B cell (primary cell): ENCODE measurements at regions not wholly inside any gene's neighbourhood (a gene's known extent, or its start where the extent isn't known, plus 50 kb on each side); places are given as distances from the start of the nearest gene placed in this dataset.

Experiments used
- ATAC-seq: fragments of 200-7000 bp; cut with Tn5 transposase; one replicate; pipeline ENCODE4 v1.10.0; 2021; ENCODE audit warnings: low read depth, mild to moderate bottlenecking, moderate number of reproducible peaks, moderate library complexity
- CTCF ChIA-PET: fragments of 350-600 bp; sonication (Branson Sonifier 250); formaldehyde crosslinking; loops from one replicate; lab custom pipeline; 2021; ENCODE audit warnings: antibody characterized with exemption, inconsistent platforms; lab: Charles Lee
- POLR2A ChIA-PET: fragments of 350-600 bp; sonication (Branson Sonifier 250); formaldehyde crosslinking; loops from one replicate; lab custom pipeline; 2021; ENCODE audit warnings: antibody characterized with exemption; lab: Charles Lee
- DNase-seq: peaks from one replicate; pipeline ENCODE4 v3.0.0; 2013
- H2AFZ ChIP-seq: 2 replicates; pipeline ENCODE4 v1.6.1; 2012; ENCODE audit warnings: mild to moderate bottlenecking, low read depth, low read length; ENCODE audit not compliant: insufficient read depth, poor library complexity, severe bottlenecking
- H3K27ac ChIP-seq, 2 donors: 1 replicate in 1 of 2; 2 replicates in 1 of 2; pipeline ENCODE4 v1.5.1; 2012 to 2013; ENCODE audit warnings: low read length in 2 of 2, mild to moderate bottlenecking in 2 of 2, moderate library complexity in 1 of 2
- H3K27me3 ChIP-seq, 4 experiments: fragments of 200-600 bp in 1 of 4; sonication (generic) in 1 of 4; replicated peaks in 1 of 4; 1 replicate in 2 of 4; 2 replicates in 2 of 4; pipeline versions ENCODE4 v1.6.1 to v1.7.0; 2013 to 2016; ENCODE audit warnings: low read length in 3 of 4, mild to moderate bottlenecking in 2 of 4, mixed read lengths in 1 of 4, moderate library complexity in 1 of 4; ENCODE audit not compliant: insufficient read depth in 4 of 4, control insufficient read depth in 3 of 4; ENCODE audit errors: control extremely low read depth in 1 of 4
- H3K36me3 ChIP-seq, 2 experiments: replicated peaks in 1 of 2; 1 replicate in 1 of 2; 2 replicates in 1 of 2; pipeline versions ENCODE4 v1.6.1 to v1.7.1; 2013; ENCODE audit warnings: low read length in 1 of 2; ENCODE audit not compliant: insufficient read depth in 2 of 2, control insufficient read depth in 1 of 2; ENCODE audit errors: control extremely low read depth in 1 of 2, extremely low read depth in 1 of 2
- H3K4me1 ChIP-seq, 2 donors: fragments of 200-600 bp in 1 of 2; sonication (generic) in 1 of 2; 1 replicate in 1 of 2; 2 replicates in 1 of 2; pipeline versions ENCODE4 v1.5.1 to v1.6.1; 2013 to 2017; ENCODE audit warnings: low read length in 2 of 2; ENCODE audit not compliant: control insufficient read depth in 2 of 2, insufficient read depth in 2 of 2
- H3K4me2 ChIP-seq: replicated peaks from 2 replicates; pipeline ENCODE3; 2012; ENCODE audit warnings: mild to moderate bottlenecking, low read depth, low read length; ENCODE audit not compliant: poor library complexity, severe bottlenecking
- H3K4me3 ChIP-seq, 5 experiments: fragments of 200-600 bp in 1 of 5; sonication (generic) in 1 of 5; 1 replicate in 3 of 5; 2 replicates in 2 of 5; pipeline versions ENCODE4 v1.5.1 to v1.7.0; 2011 to 2016; ENCODE audit warnings: low read length in 4 of 5, mild to moderate bottlenecking in 4 of 5, low read depth in 2 of 5, control low read depth in 1 of 5, moderate library complexity in 1 of 5; ENCODE audit not compliant: insufficient read depth in 1 of 5; ENCODE audit errors: control extremely low read depth in 1 of 5, extremely low read depth in 1 of 5
- H3K79me2 ChIP-seq: fragments of 200-600 bp; sonication (generic); one replicate; pipeline ENCODE4 v1.6.0; 2016; ENCODE audit warnings: low read length; ENCODE audit not compliant: control insufficient read depth, insufficient read depth
- H3K9ac ChIP-seq: fragments of 200-600 bp; sonication (generic); 2 replicates; pipeline ENCODE4 v1.6.1; 2017; ENCODE audit warnings: mild to moderate bottlenecking, low read length, moderate library complexity
- H3K9me3 ChIP-seq, 3 donors: one replicate each; pipeline versions ENCODE4 v1.6.1 to v1.7.1; 2013; ENCODE audit warnings: low read length in 2 of 3; ENCODE audit not compliant: control insufficient read depth in 2 of 3, insufficient read depth in 1 of 3; ENCODE audit errors: control extremely low read depth in 1 of 3
- H4K20me1 ChIP-seq: 2 replicates; pipeline ENCODE4 v1.6.0; 2012; ENCODE audit warnings: mild to moderate bottlenecking, low read length; ENCODE audit not compliant: insufficient read depth, control insufficient read depth, poor library complexity, severe bottlenecking
- H3K27ac Mint-ChIP-seq: one replicate; pipeline ENCODE4 v1.8.0; 2021; ENCODE audit warnings: mixed read lengths
- H3K27me3 Mint-ChIP-seq: one replicate; pipeline ENCODE4 v1.8.0; 2021; ENCODE audit warnings: mixed read lengths
- H3K4me1 Mint-ChIP-seq: one replicate; pipeline ENCODE4 v1.8.0; 2021; ENCODE audit warnings: mixed read lengths
- H3K4me3 Mint-ChIP-seq: one replicate; pipeline ENCODE4 v1.8.0; 2021; ENCODE audit warnings: mixed read lengths
- H3K9me3 Mint-ChIP-seq: one replicate; pipeline ENCODE4 v1.8.0; 2022; ENCODE audit warnings: mixed read lengths; ENCODE audit not compliant: insufficient read depth
- EZH2 ChIP-seq: IDR thresholded peaks from 2 replicates; pipeline ENCODE4 v1.6.1; 2012; ENCODE audit warnings: borderline replicate concordance, low read depth, mild to moderate bottlenecking, moderate library complexity, low read length; ENCODE audit not compliant: insufficient read depth, poor library complexity, severe bottlenecking
- WGBS: methylation state at CpG from one replicate; pipeline ENCODE4 v1.1.5; 2013; ENCODE audit warnings: missing lambda C conversion rate; ENCODE audit not compliant: insufficient coverage; 5-methylcytosine and 5-hydroxymethylcytosine counted together
- intact Hi-C: fragments of 100-400 bp; cut with micrococcal nuclease; formaldehyde crosslinking; loops from one replicate; pipeline ENCODE4 v1.10.0; 2022
- TF ChIP-seq, protein P1 (sequence below): fragments of 200-600 bp; IDR thresholded peaks from one replicate; pipeline ENCODE4 v1.8.0; 2022; ENCODE audit warnings: antibody characterized with exemption, mild to moderate bottlenecking

DNA sequence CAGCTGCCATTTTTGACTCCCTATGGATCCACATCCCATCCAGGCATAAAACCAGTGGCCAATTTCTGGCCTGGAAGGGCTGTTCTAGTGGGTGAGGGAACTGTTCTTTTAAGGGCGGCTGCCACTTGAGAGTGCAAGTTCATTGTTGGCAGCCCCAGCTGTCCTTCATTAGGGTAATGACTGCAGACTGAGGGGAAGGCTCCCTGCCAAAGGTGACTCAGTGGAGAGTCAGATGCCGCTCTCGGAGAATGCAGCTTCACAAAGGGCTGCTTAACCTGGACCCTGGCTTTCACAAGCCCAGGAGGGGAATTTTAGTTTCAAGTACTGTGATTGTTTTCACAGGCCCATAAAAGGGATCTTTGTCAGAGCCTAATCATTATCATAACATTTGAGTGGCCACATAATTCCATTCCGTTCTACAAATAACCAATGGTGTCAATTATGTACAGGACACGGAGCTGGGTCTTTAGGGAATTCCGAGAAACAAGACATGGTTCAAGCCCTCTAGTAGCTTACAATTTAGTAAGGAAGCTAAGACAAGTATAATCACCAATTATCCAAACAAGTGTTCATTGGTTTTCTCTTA lies 235.7 kb downstream of the CDCA7 start:
- Histone ChIP-seq H3K9me3 (peaks cover 0 to 8% (median 4%) of the 10 kb centered on the region in 3 donors), H3K4me1 (no peaks in the 10 kb centered on the region), H2AFZ (no peak overlapping the region), H3K4me3 (no peak overlapping the region), H3K79me2 (no peaks in the 10 kb centered on the region), H3K4me2 (no peak overlapping the region), H3K36me3 (no peaks in the 10 kb centered on the region), H4K20me1 (no peaks in the 10 kb centered on the region), H3K9ac (no peak overlapping the region), H3K27ac (no peak overlapping the region), H3K27me3 (peaks cover 0 to 10% (median 0%) of the 10 kb centered on the region in 4 experiments)
- DNase-seq = no peak
- Mint-ChIP-seq H3K9me3 (peaks cover 5% of the 10 kb centered on the region), H3K27me3 (peaks cover 31% of the 10 kb centered on the region), H3K4me3 (no peak overlapping the region), H3K27ac (no peak overlapping the region), H3K4me1 (no peaks in the 10 kb centered on the region)
- WGBS = 93% methylated on average over 5 of the region's 6 CpGs
- intact Hi-C loops = no loop called here
- TF ChIP-seq, protein P1, sequence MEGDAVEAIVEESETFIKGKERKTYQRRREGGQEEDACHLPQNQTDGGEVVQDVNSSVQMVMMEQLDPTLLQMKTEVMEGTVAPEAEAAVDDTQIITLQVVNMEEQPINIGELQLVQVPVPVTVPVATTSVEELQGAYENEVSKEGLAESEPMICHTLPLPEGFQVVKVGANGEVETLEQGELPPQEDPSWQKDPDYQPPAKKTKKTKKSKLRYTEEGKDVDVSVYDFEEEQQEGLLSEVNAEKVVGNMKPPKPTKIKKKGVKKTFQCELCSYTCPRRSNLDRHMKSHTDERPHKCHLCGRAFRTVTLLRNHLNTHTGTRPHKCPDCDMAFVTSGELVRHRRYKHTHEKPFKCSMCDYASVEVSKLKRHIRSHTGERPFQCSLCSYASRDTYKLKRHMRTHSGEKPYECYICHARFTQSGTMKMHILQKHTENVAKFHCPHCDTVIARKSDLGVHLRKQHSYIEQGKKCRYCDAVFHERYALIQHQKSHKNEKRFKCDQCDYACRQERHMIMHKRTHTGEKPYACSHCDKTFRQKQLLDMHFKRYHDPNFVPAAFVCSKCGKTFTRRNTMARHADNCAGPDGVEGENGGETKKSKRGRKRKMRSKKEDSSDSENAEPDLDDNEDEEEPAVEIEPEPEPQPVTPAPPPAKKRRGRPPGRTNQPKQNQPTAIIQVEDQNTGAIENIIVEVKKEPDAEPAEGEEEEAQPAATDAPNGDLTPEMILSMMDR = no peak
- TF ChIP-seq EZH2 = no peak
- no peak for ATAC-seq
- ChIA-PET POLR2A (no interaction called here), CTCF (no interaction called here)

DNA sequence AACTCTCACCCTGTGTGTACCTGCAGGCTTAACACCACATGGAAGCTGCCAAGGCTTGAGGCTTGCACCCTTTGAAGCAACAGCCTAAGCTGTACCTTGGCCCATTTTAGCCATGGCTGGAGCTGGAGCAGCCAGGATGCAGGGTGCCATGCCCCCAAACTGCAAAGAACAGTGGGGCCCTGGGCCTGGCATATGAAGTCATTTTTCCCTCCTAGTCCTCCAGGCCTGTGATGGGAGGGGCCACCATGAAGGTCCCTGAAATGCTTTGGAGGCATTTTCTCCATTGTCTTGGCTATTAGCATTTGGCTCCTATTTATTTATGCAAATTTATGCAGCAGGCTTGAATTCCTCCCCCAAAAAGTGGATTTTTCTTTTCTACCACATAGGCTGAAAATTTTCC lies 238.4 kb downstream of the CDCA7 start:
- Histone ChIP-seq H3K27me3 (peaks cover 0 to 7% (median 0%) of the 10 kb centered on the region in 4 experiments), H3K4me3 (no peak overlapping the region), H2AFZ (no peak overlapping the region), H3K27ac (no peak overlapping the region), H3K9me3 (peaks cover 0 to 8% (median 4%) of the 10 kb centered on the region in 3 donors), H3K36me3 (no peaks in the 10 kb centered on the region), H3K79me2 (no peaks in the 10 kb centered on the region), H4K20me1 (no peaks in the 10 kb centered on the region), H3K9ac (no peak overlapping the region), H3K4me1 (no peaks in the 10 kb centered on the region), H3K4me2 (no peak overlapping the region)
- Mint-ChIP-seq H3K4me3 (no peak overlapping the region), H3K4me1 (no peaks in the 10 kb centered on the region), H3K9me3 (peaks cover 5% of the 10 kb centered on the region), H3K27me3 (peaks cover 26% of the 10 kb centered on the region), H3K27ac (no peak overlapping the region)
- TF ChIP-seq EZH2 = no peak
- TF ChIP-seq, protein P1 = no peak
- CTCF ChIA-PET = no interaction called here
- POLR2A ChIA-PET = no interaction called here
- DNase-seq (no peak), ATAC-seq (no peak)
- intact Hi-C loops = no loop called here
